ENCODE measurements at regions not wholly inside any gene's neighbourhood (a gene's known extent, or its start where the extent isn't known, plus 50 kb on each side); places are given as distances from the start of the nearest gene placed in this dataset.
"Not testable (repeated sequence)": the region's sequence is repeated elsewhere in the genome, so short reads cannot be mapped to it uniquely, and the experiment has no call there.

DNA sequence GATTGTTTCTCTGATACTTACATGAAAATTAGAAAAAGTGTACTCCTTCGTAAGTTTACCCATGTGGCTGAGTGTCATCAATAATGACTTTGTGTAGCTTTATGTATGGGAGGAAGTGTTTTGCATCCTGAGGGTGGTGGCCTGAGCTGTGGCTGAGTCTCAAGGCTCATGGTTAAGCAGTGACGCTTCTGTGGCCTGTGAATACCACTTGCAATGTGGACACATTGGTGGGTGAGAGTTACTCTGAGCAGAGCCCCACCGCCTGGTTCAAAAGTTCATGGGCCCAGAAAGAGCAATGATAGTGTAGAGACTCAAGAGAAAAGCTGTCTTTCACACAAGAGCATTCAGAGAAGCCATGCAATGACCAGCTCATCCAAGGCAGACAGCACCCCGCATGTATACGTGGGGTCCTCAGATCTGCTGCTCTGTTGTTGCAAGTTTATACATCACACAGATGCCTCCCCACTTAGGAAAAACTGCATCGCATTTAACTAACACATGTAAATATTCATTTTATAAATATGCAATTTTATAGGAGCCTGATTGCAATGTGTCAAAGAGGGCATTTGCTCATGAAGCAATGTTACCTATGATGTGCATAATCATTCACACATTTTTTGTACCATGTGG lies 55.1 kb upstream of the FRMD6 start:
- no peak overlapping the region for H3K9ac ChIP-seq (ENCODE audit: insufficient read depth, low read length)
- H3K79me2 ChIP-seq (ENCODE audit: control insufficient read depth, insufficient read depth, low read length) = no peaks in the 10 kb centered on the region
- no peak overlapping the region for H3K4me2 ChIP-seq (ENCODE audit: extremely low read depth, insufficient read depth, low read length)
- H3K9me3 ChIP-seq (ENCODE audit: control insufficient read depth, insufficient read depth, low read depth, low read length) = no peaks in the 10 kb centered on the region
- no peaks in the 10 kb centered on the region for H3K36me3 ChIP-seq (ENCODE audit: control insufficient read depth, insufficient read depth, low read length)
- no peak for DNase-seq (ENCODE audit: low read depth in 2 of 2)
- H3K4me1 ChIP-seq (ENCODE audit: control insufficient read depth, extremely low read depth, insufficient read depth, low read length) = peaks cover 16% of the 10 kb centered on the region
- H3K4me3 ChIP-seq (replicated peaks in 1 of 4; ENCODE audit: control extremely low read depth in 1 of 4, insufficient read depth in 1 of 4, low read depth in 3 of 4, low read length in 4 of 4) = no peak overlapping the region
- H2AFZ ChIP-seq (ENCODE audit: low read length) = no peak overlapping the region
- H4K20me1 ChIP-seq (ENCODE audit: control insufficient read depth, extremely low read depth, insufficient read depth, low read length) = no peaks in the 10 kb centered on the region
- H3K27me3 ChIP-seq (ENCODE audit: control insufficient read depth, insufficient read depth, low read length) = no peaks in the 10 kb centered on the region
- H3K27ac ChIP-seq (ENCODE audit: insufficient read depth, low read length) = no peak overlapping the region
- no peak for TF ChIP-seq EZH2 (IDR thresholded peaks at IDR 0.05; ENCODE audit: low read length, missing control alignments)
- TF ChIP-seq, protein P1, sequence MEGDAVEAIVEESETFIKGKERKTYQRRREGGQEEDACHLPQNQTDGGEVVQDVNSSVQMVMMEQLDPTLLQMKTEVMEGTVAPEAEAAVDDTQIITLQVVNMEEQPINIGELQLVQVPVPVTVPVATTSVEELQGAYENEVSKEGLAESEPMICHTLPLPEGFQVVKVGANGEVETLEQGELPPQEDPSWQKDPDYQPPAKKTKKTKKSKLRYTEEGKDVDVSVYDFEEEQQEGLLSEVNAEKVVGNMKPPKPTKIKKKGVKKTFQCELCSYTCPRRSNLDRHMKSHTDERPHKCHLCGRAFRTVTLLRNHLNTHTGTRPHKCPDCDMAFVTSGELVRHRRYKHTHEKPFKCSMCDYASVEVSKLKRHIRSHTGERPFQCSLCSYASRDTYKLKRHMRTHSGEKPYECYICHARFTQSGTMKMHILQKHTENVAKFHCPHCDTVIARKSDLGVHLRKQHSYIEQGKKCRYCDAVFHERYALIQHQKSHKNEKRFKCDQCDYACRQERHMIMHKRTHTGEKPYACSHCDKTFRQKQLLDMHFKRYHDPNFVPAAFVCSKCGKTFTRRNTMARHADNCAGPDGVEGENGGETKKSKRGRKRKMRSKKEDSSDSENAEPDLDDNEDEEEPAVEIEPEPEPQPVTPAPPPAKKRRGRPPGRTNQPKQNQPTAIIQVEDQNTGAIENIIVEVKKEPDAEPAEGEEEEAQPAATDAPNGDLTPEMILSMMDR (conservative IDR thresholded peaks at IDR 0.05 in 1 of 2, IDR thresholded peaks at IDR 0.05 in 1 of 2; ENCODE audit: low read depth in 1 of 2, low read length in 2 of 2) = no peak

DNA sequence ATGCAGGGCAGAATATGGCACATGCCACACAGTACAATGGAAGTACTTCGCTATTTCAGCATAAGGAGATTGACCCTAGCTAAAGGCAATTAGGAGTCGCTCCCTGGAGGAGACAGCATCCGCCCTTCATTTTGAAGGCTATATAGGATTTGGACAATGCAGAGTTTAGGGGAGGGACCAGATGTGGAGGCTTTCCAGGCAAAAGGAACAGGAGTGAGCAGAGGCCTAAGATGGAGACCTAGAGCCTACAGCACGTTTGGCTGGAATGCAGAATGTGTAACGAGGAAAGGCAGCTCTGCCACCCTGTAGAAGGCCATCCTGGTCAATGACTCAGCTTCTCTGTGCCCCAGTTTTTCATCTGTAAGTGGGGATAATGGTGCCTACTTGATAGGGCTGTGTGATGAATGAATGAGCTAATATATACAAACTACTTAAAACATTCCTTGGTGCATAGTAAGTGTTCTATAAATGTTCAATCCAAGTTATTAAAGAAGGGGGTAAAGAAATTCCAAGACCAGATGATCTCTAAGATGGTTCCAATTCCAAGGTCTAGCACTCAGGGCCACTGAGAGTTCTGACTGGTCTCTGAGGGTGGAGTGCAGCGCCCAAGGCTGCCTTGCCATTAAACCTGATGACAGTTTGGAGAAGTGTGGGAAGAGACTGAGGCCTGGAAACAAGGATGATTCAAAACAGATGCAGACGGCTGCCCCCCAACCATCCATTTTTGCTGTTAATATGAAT lies 54.3 kb upstream of the FRMD6 start:
- Histone ChIP-seq H3K4me2 (ENCODE audit: extremely low read depth, insufficient read depth, low read length) (no peak overlapping the region), H3K27ac (ENCODE audit: insufficient read depth, low read length) (peak overlapping the region; percentile 37)
- DNase-seq (ENCODE audit: low read depth in 2 of 2) = peak; percentile 42 to 64

DNA sequence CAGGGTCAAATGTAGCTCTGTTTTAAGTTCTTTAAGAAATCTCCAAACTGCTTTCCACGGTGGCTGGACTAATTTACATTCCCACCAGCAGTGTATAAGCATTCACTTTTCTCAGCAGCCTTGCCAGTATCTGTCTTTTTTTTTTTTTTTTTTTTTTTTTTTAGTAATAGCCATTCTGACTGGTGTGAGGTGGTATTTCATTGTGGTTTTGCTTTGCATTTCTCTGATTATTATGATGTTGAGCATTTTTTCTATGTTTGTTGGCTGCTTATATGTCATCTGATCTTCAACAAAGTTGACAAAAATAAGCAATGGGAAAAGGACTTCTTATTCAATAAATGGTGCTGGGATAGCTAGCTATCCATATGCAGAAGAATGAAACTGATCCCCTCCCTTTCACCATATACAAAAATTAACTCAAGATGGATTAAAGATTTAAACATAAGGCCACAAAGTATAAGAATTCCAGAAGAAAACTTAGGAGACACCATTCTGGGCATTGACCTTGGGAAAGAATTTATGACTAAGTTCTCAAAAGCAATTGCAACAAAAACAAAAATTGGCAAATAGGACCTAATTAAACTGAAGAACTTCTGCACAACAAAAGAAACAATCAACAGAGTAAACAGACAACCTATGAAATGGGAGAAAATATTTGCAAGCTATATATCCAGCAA lies 52.6 kb upstream of the FRMD6 start:
- peaks cover 20% of the 10 kb centered on the region for H3K4me1 ChIP-seq (ENCODE audit: control insufficient read depth, extremely low read depth, insufficient read depth, low read length)
- not testable (repeated sequence) for H3K4me2 ChIP-seq (ENCODE audit: extremely low read depth, insufficient read depth, low read length)

More for the DNA sequence above, 54.3 kb upstream of the FRMD6 start:
- no peak overlapping the region for H3K9ac ChIP-seq (ENCODE audit: insufficient read depth, low read length)
- H3K27me3 ChIP-seq (ENCODE audit: control insufficient read depth, insufficient read depth, low read length) = no peaks in the 10 kb centered on the region
- H3K79me2 ChIP-seq (ENCODE audit: control insufficient read depth, insufficient read depth, low read length) = no peaks in the 10 kb centered on the region
- no peaks in the 10 kb centered on the region for H3K9me3 ChIP-seq (ENCODE audit: control insufficient read depth, insufficient read depth, low read depth, low read length)
- H3K4me1 ChIP-seq (ENCODE audit: control insufficient read depth, extremely low read depth, insufficient read depth, low read length) = peaks cover 18% of the 10 kb centered on the region
- TF ChIP-seq, protein P1 (conservative IDR thresholded peaks at IDR 0.05 in 1 of 2, IDR thresholded peaks at IDR 0.05 in 1 of 2; ENCODE audit: low read depth in 1 of 2, low read length in 2 of 2) = no peak
- TF ChIP-seq EZH2 (IDR thresholded peaks at IDR 0.05; ENCODE audit: low read length, missing control alignments) = no peak
- no peaks in the 10 kb centered on the region for H4K20me1 ChIP-seq (ENCODE audit: control insufficient read depth, extremely low read depth, insufficient read depth, low read length)
- H3K36me3 ChIP-seq (ENCODE audit: control insufficient read depth, insufficient read depth, low read length) = no peaks in the 10 kb centered on the region
- H2AFZ ChIP-seq (ENCODE audit: low read length) = no peak overlapping the region
- no peak overlapping the region for H3K4me3 ChIP-seq (replicated peaks in 1 of 4; ENCODE audit: control extremely low read depth in 1 of 4, insufficient read depth in 1 of 4, low read depth in 3 of 4, low read length in 4 of 4)

More for the DNA sequence above, 52.6 kb upstream of the FRMD6 start:
- not testable (repeated sequence) for H3K79me2 ChIP-seq (ENCODE audit: control insufficient read depth, insufficient read depth, low read length); H3K27ac ChIP-seq (ENCODE audit: insufficient read depth, low read length); H4K20me1 ChIP-seq (ENCODE audit: control insufficient read depth, extremely low read depth, insufficient read depth, low read length); H3K9me3 ChIP-seq (ENCODE audit: control insufficient read depth, insufficient read depth, low read depth, low read length); H3K27me3 ChIP-seq (ENCODE audit: control insufficient read depth, insufficient read depth, low read length); H3K9ac ChIP-seq (ENCODE audit: insufficient read depth, low read length); H3K4me3 ChIP-seq (replicated peaks in 1 of 4; ENCODE audit: control extremely low read depth in 1 of 4, insufficient read depth in 1 of 4, low read depth in 3 of 4, low read length in 4 of 4); H3K36me3 ChIP-seq (ENCODE audit: control insufficient read depth, insufficient read depth, low read length); H2AFZ ChIP-seq (ENCODE audit: low read length)
- DNase-seq (ENCODE audit: low read depth in 2 of 2) = peak; percentile 67 to 83

Measured in fibroblast of lung (primary cell).